K562 (cell line): ENCODE measurements at regions not wholly inside any gene's neighbourhood (a gene's known extent, or its start where the extent isn't known, plus 50 kb on each side); places are given as distances from the start of the nearest gene placed in this dataset.

ENCODE experiments used
- ATAC-seq: fragments of 200-7000 bp; cut with Tn5 transposase; 3 replicates; pipeline ENCODE4 v1.9.1; 2020; ENCODE audit warnings: moderate library complexity
- BruUV-seq: library from RNA; stranded (reverse); fragments of 400-500 nt; replicated peaks from 2 replicates; lab custom pipeline; 2021; lab: Mats Ljungman, UMichigan
- CTCF ChIA-PET: fragments of 300-600 bp; formaldehyde crosslinking; extraction: SDS; loops from one replicate; lab custom pipeline; 2021; ENCODE audit warnings: low intra/inter-chr PET ratio; lab: Yijun Ruan, JAX
- POLR2A ChIA-PET: fragments of 300-600, 350-650 bp; sonication (Branson Sonifier 250); formaldehyde crosslinking; extraction: SDS; loops from one replicate; lab custom pipeline; 2021; ENCODE audit warnings: antibody characterized with exemption, inconsistent platforms; lab: Yijun Ruan, JAX
- DNase-seq, 4 experiments: peaks; one replicate each; pipeline versions ENCODE4 v3.0.0 to v3.0.0-alpha.2; 2011 to 2018; ENCODE audit warnings: low spot score in 3 of 4, mixed read lengths in 3 of 4; ENCODE audit errors: extremely low read depth in 1 of 4
- FAIRE-seq: peaks from 2 replicates; lab custom pipeline; 2011; peaks lifted over from hg19 to GRCh38; lab: Jason Lieb, UNC
- H2AFZ ChIP-seq: 2 replicates; pipeline ENCODE4 v1.6.0; 2011; ENCODE audit warnings: low read depth, low read length, control low read depth, inconsistent platforms
- H3K27ac ChIP-seq: fragments of 200-600 bp; 3 replicates; pipeline ENCODE4 v1.8.0; 2011; ENCODE audit warnings: low read depth, mild to moderate bottlenecking, control low read depth, inconsistent platforms, low read length, moderate library complexity, mixed read lengths; ENCODE audit errors: extremely low read depth
- H3K27me3 ChIP-seq, 2 experiments: fragments of 300-600 bp in 1 of 2; 2 replicates in 1 of 2; 3 replicates in 1 of 2; pipeline versions ENCODE4 v1.6.0 to v1.8.0; 2011; ENCODE audit warnings: inconsistent platforms in 2 of 2, low read length in 2 of 2, mild to moderate bottlenecking in 1 of 2, mixed read lengths in 1 of 2, moderate library complexity in 1 of 2; ENCODE audit not compliant: control insufficient read depth in 2 of 2, insufficient read depth in 2 of 2
- H3K36me3 ChIP-seq: fragments of 300-600 bp; 3 replicates; pipeline ENCODE4 v1.8.0; 2011; ENCODE audit warnings: mild to moderate bottlenecking, low read length, inconsistent platforms; ENCODE audit not compliant: control insufficient read depth, insufficient read depth
- H3K4me1 ChIP-seq, 2 experiments: fragments of 200-600 bp in 1 of 2; replicated peaks in 1 of 2; 2 replicates in 1 of 2; 3 replicates in 1 of 2; pipeline versions ENCODE4 v1.5.1 to v1.8.0; 2011; ENCODE audit warnings: inconsistent platforms in 2 of 2, low read length in 2 of 2, mild to moderate bottlenecking in 1 of 2, mixed read lengths in 1 of 2, moderate library complexity in 1 of 2; ENCODE audit not compliant: control insufficient read depth in 2 of 2, insufficient read depth in 2 of 2
- H3K4me2 ChIP-seq: 2 replicates; pipeline ENCODE4 v1.6.1; 2011; ENCODE audit warnings: low read length, control low read depth, inconsistent platforms, mixed read lengths; ENCODE audit not compliant: insufficient read depth
- H3K4me3 ChIP-seq: fragments of 200-600 bp; sonication (generic), shearing (Covaris generic); 2 replicates; pipeline ENCODE4 v1.5.1; 2016; ENCODE audit warnings: control low read depth, inconsistent platforms
- H3K79me2 ChIP-seq: fragments of 200-600 bp; 3 replicates; pipeline ENCODE4 v1.8.0; 2011; ENCODE audit warnings: low read length, inconsistent platforms; ENCODE audit not compliant: control insufficient read depth, insufficient read depth
- H3K9ac ChIP-seq, 2 experiments: 2 replicates each; pipeline versions ENCODE4 v1.6.0 to v1.6.1; 2011; ENCODE audit warnings: low read depth in 2 of 2, low read length in 2 of 2, control low read depth in 1 of 2, inconsistent platforms in 1 of 2, mild to moderate bottlenecking in 1 of 2, mixed read lengths in 1 of 2; ENCODE audit not compliant: insufficient read depth in 1 of 2
- H3K9me1 ChIP-seq: one replicate; pipeline ENCODE4 v1.6.0; 2011; ENCODE audit warnings: inconsistent platforms, mild to moderate bottlenecking, low read length, moderate library complexity; ENCODE audit not compliant: control insufficient read depth, insufficient read depth
- H3K9me3 ChIP-seq: replicated peaks from 2 replicates; pipeline ENCODE4 v1.5.1; 2011; ENCODE audit warnings: low read depth, low read length, inconsistent platforms; ENCODE audit not compliant: control insufficient read depth, insufficient read depth
- H4K20me1 ChIP-seq: replicated peaks from 2 replicates; pipeline ENCODE4 v1.6.1; 2011; ENCODE audit warnings: low read length, inconsistent platforms, mixed read lengths; ENCODE audit not compliant: control insufficient read depth, insufficient read depth
- AFF1 ChIP-seq, 2 experiments: fragments of 450-650 bp; IDR thresholded peaks; 2 replicates each; pipeline ENCODE4 v1.6.1; 2018; ENCODE audit warnings: mild to moderate bottlenecking in 2 of 2, low read depth in 1 of 2; ENCODE audit not compliant: partially characterized antibody in 2 of 2
- ATF3 ChIP-seq, 2 experiments: fragments of 450-650 bp in 1 of 2; sonication (generic) in 1 of 2; formaldehyde crosslinking in 1 of 2; IDR thresholded peaks in 1 of 2; conservative IDR thresholded peaks in 1 of 2; 2 replicates each; pipeline versions ENCODE4 v1.6.1 to v1.8.1; 2016 to 2023; ENCODE audit warnings: mild to moderate bottlenecking in 2 of 2, moderate library complexity in 2 of 2, inconsistent platforms in 1 of 2, missing genetic modification reagents in 1 of 2
- CGGBP1 ChIP-seq: fragments of 250-450 bp; sonication (Bioruptor Pico); IDR thresholded peaks from 2 replicates; pipeline ENCODE4 v1.9.0; 2021; ENCODE audit warnings: mild to moderate bottlenecking
- IFI16 ChIP-seq: fragments of 250-450 bp; sonication (Bioruptor Pico); IDR thresholded peaks from 2 replicates; pipeline ENCODE4 v2.1.2; 2022; ENCODE audit warnings: mild to moderate bottlenecking, inconsistent platforms
- PHF20 ChIP-seq: fragments of 450-650 bp; IDR thresholded peaks from 2 replicates; pipeline ENCODE4 v1.6.1; 2018; ENCODE audit not compliant: partially characterized antibody
- VEZF1 ChIP-seq: fragments of 200-800 bp; sonication (Bioruptor generic); IDR thresholded peaks from 2 replicates; pipeline ENCODE4 v1.6.1; 2017; ENCODE audit warnings: missing genetic modification characterization, missing compliant biosample characterization
- ZNF280A ChIP-seq: fragments of 450-650 bp; IDR thresholded peaks from 2 replicates; pipeline ENCODE4 v1.6.1; 2018; ENCODE audit warnings: mild to moderate bottlenecking, low read depth; ENCODE audit not compliant: partially characterized antibody
- ZNF76 ChIP-seq: fragments of 250-450 bp; sonication (Bioruptor Pico); IDR thresholded peaks from 2 replicates; pipeline ENCODE4 v1.4.0; 2020; ENCODE audit warnings: mild to moderate bottlenecking, moderate library complexity, borderline replicate concordance
- WGBS: fragments of 100-300 bp; shearing (Covaris generic); methylation state at CpG from one replicate; pipeline ENCODE4 v1.1.6; 2016; ENCODE audit warnings: low coverage, mixed read lengths; ENCODE audit not compliant: insufficient coverage; ENCODE audit errors: missing lambda C conversion rate; 5-methylcytosine and 5-hydroxymethylcytosine counted together
- in situ Hi-C: fragments of 300-500 bp; cut with MboI; formaldehyde crosslinking; loops from 4 replicates; pipeline ENCODE4 v1.15.0; 2018; ENCODE audit warnings: inconsistent platforms, mixed read lengths
- intact Hi-C: fragments of 100-400 bp; cut with micrococcal nuclease; formaldehyde crosslinking; loops from 2 replicates; pipeline ENCODE4 v1.14.2; 2022

GRCh38 chr3:72447059-72447946, 400.9 kb downstream of the SHQ1 start:
- in situ Hi-C loops = no loop called here
- TF ChIP-seq IFI16 = no peak
- TF ChIP-seq CGGBP1 (CRISPR knock-in tag) = no peak
- no peak for TF ChIP-seq ATF3 (IDR thresholded peaks at IDR 0.05)
- TF ChIP-seq ATF3 (CRISPR knock-in tag; conservative IDR thresholded peaks at IDR 0.05) = no peak; the same call in 1 of the 2 replicates
- TF ChIP-seq AFF1 (IDR thresholded peaks at IDR 0.05; ENCODE audit: low read depth in 1 of 2, partially characterized antibody in 2 of 2) = no peak
- peak; percentile 87 for TF ChIP-seq ZNF76 (CRISPR knock-in tag)
- no peak for TF ChIP-seq ZNF280A
- TF ChIP-seq VEZF1 = peak; percentile 89
- TF ChIP-seq PHF20 = no peak

More at GRCh38 chr3:72447059-72447946, 400.9 kb downstream of the SHQ1 start:
- H3K4me2 ChIP-seq = peak overlapping the region; percentile 57
- no peak for FAIRE-seq
- H3K4me3 ChIP-seq = peak overlapping the region; percentile 69
- H3K27me3 ChIP-seq = no peaks in the 10 kb centered on the region
- no peaks in the 10 kb centered on the region for H3K9me1 ChIP-seq
- ATAC-seq = peak; percentile 58
- POLR2A ChIA-PET = interaction anchor here (0.7 to 1.6 kb wide), 7 partner anchors 13 to 342 kb away, joined by 3 to 6 read pairs (median 3); no protein-coding TSS in a partner anchor
- intact Hi-C loops = loop anchor here (5.0 to 10.0 kb wide), 5 partner anchors 40 to 367 kb away; no protein-coding TSS in a partner anchor
- CTCF ChIA-PET = no interaction called here
- no TSS peak for BruUV-seq
- H3K9me3 ChIP-seq = no peaks in the 10 kb centered on the region
- H2AFZ ChIP-seq = peak overlapping the region; percentile 76
- whole genome bisulfite sequencing = 8% methylated on average over 27 of the region's 97 CpGs
- peak; percentile 82 to 89 (median 85) for DNase-seq
- H3K36me3 ChIP-seq = peaks cover 20% of the 10 kb centered on the region
- H3K9ac ChIP-seq = peak overlapping the region; percentile 57 to 96
- peaks cover 28% of the 10 kb centered on the region; the same call in 1 of the 2 replicates for H4K20me1 ChIP-seq
- peaks cover 27 to 42% of the 10 kb centered on the region in 2 experiments for H3K4me1 ChIP-seq
- peaks cover 49% of the 10 kb centered on the region for H3K79me2 ChIP-seq
- H3K27ac ChIP-seq = peak overlapping the region; percentile 93
